Nephron (organoid): ENCODE measurements at regions not wholly inside any gene's neighbourhood (a gene's known extent, or its start where the extent isn't known, plus 50 kb on each side); places are given as distances from the start of the nearest gene placed in this dataset.

Experiments
- H3K27ac Mint-ChIP-seq, 3 experiments: 2 replicates each; pipeline ENCODE4 v1.8.0; 2020; ENCODE audit warnings: mixed read lengths in 3 of 3, mild to moderate bottlenecking in 2 of 3, moderate library complexity in 1 of 3
- H3K27me3 Mint-ChIP-seq: 2 replicates; pipeline ENCODE4 v1.8.0; 2021; ENCODE audit warnings: low read depth, mild to moderate bottlenecking, moderate library complexity, mixed read lengths
- H3K36me3 Mint-ChIP-seq: 2 replicates; pipeline ENCODE4 v1.8.0; 2020; ENCODE audit warnings: low read depth, mixed read lengths
- H3K4me1 Mint-ChIP-seq: 2 replicates; pipeline ENCODE4 v1.8.0; 2020; ENCODE audit warnings: mixed read lengths
- H3K4me3 Mint-ChIP-seq, 3 experiments: 2 replicates each; pipeline ENCODE4 v1.8.0; 2020; ENCODE audit warnings: mild to moderate bottlenecking in 3 of 3, mixed read lengths in 3 of 3, moderate library complexity in 2 of 3
- H3K9me3 Mint-ChIP-seq: 2 replicates; pipeline ENCODE4 v1.8.0; 2020; ENCODE audit warnings: mixed read lengths
- CTCF ChIP-seq, 3 experiments: fragments of 200-600 bp; sonication (generic); IDR thresholded peaks; one replicate each; pipeline ENCODE4 v1.5.0; 2021; ENCODE audit warnings: antibody characterized with exemption in 3 of 3; ENCODE audit not compliant: unreplicated experiment in 3 of 3

- Mint-ChIP-seq H3K4me1 (no peaks in the 10 kb centered on the region), H3K9me3 (no peaks in the 10 kb centered on the region), H3K36me3 (no peaks in the 10 kb centered on the region), H3K27ac (no peak overlapping the region), H3K4me3 (no peak overlapping the region), H3K27me3 (no peaks in the 10 kb centered on the region)
- TF ChIP-seq CTCF (IDR thresholded peaks at IDR 0.05; ENCODE audit: unreplicated experiment in 3 of 3) = no peak
Measured at GRCh38 chr7:118330388-118330787, 105.9 kb downstream of the ANKRD7 start.

- Mint-ChIP-seq H3K4me1 (no peaks in the 10 kb centered on the region), H3K4me3 (no peak overlapping the region), H3K27me3 (no peaks in the 10 kb centered on the region), H3K9me3 (no peaks in the 10 kb centered on the region), H3K36me3 (no peaks in the 10 kb centered on the region), H3K27ac (no peak overlapping the region)
- no peak for TF ChIP-seq CTCF (IDR thresholded peaks at IDR 0.05; ENCODE audit: unreplicated experiment in 3 of 3)
Measured at GRCh38 chr7:118346748-118347147, 122.2 kb downstream of the ANKRD7 start.

GRCh38 chr7:118349604-118350003 is 125.1 kb downstream of the ANKRD7 start:
- H3K27ac Mint-ChIP-seq = no peak overlapping the region
- H3K36me3 Mint-ChIP-seq = no peaks in the 10 kb centered on the region
- no peaks in the 10 kb centered on the region for H3K9me3 Mint-ChIP-seq
- no peak overlapping the region for H3K4me3 Mint-ChIP-seq
- TF ChIP-seq CTCF (IDR thresholded peaks at IDR 0.05; ENCODE audit: unreplicated experiment in 3 of 3) = no peak
- H3K27me3 Mint-ChIP-seq = no peaks in the 10 kb centered on the region
- no peaks in the 10 kb centered on the region for H3K4me1 Mint-ChIP-seq

- no peak for TF ChIP-seq CTCF (IDR thresholded peaks at IDR 0.05; ENCODE audit: unreplicated experiment in 3 of 3)
- H3K9me3 Mint-ChIP-seq = peaks cover 2% of the 10 kb centered on the region
- no peaks in the 10 kb centered on the region for H3K27me3 Mint-ChIP-seq
- no peaks in the 10 kb centered on the region for H3K4me1 Mint-ChIP-seq
- no peak overlapping the region for H3K27ac Mint-ChIP-seq
- no peaks in the 10 kb centered on the region for H3K36me3 Mint-ChIP-seq
- H3K4me3 Mint-ChIP-seq = no peak overlapping the region
Measured at GRCh38 chr7:118350260-118350659, 125.8 kb downstream of the ANKRD7 start.

GRCh38 chr7:118352867-118353453 is 128.5 kb downstream of the ANKRD7 start:
- H3K4me3 Mint-ChIP-seq = no peak overlapping the region
- TF ChIP-seq CTCF (IDR thresholded peaks at IDR 0.05; ENCODE audit: unreplicated experiment in 3 of 3) = peak; percentile 43 to 63 (median 56)
- H3K27me3 Mint-ChIP-seq = no peaks in the 10 kb centered on the region
- no peaks in the 10 kb centered on the region for H3K36me3 Mint-ChIP-seq
- no peaks in the 10 kb centered on the region for H3K4me1 Mint-ChIP-seq
- peaks cover 7% of the 10 kb centered on the region for H3K9me3 Mint-ChIP-seq
- H3K27ac Mint-ChIP-seq = no peak overlapping the region

- H3K36me3 Mint-ChIP-seq = no peaks in the 10 kb centered on the region
- H3K9me3 Mint-ChIP-seq = no peaks in the 10 kb centered on the region
- H3K27ac Mint-ChIP-seq = no peak overlapping the region
- no peak overlapping the region for H3K4me3 Mint-ChIP-seq
- no peak for TF ChIP-seq CTCF (IDR thresholded peaks at IDR 0.05; ENCODE audit: unreplicated experiment in 3 of 3)
- peaks cover 4% of the 10 kb centered on the region for H3K4me1 Mint-ChIP-seq
- no peaks in the 10 kb centered on the region for H3K27me3 Mint-ChIP-seq
Measured at GRCh38 chr7:118366363-118366762, 141.9 kb downstream of the ANKRD7 start.
